MM.1S (cell line): ENCODE measurements at regions not wholly inside any gene's neighbourhood (a gene's known extent, or its start where the extent isn't known, plus 50 kb on each side); places are given as distances from the start of the nearest gene placed in this dataset.

Source experiments
- CTCF ChIP-seq: fragments of 300-600 bp; sonication (generic); IDR thresholded peaks from 2 replicates; pipeline ENCODE4 v1.5.1; 2016; ENCODE audit warnings: antibody characterized with exemption, low read length, mixed read lengths
- EZH2 ChIP-seq: fragments of 300-600 bp; sonication (generic); optimal IDR thresholded peaks from 2 replicates; pipeline ENCODE3; 2017; ENCODE audit warnings: low read depth, mild to moderate bottlenecking, antibody characterized with exemption, low read length, mixed read lengths

- TF ChIP-seq CTCF (no peak), EZH2 (no peak)
Observed at GRCh38 chr2:176457481-176457880, 188.2 kb downstream of the MTX2 start.
